ENCODE measurements at regions not wholly inside any gene's neighbourhood (a gene's known extent, or its start where the extent isn't known, plus 50 kb on each side); places are given as distances from the start of the nearest gene placed in this dataset.

DNA sequence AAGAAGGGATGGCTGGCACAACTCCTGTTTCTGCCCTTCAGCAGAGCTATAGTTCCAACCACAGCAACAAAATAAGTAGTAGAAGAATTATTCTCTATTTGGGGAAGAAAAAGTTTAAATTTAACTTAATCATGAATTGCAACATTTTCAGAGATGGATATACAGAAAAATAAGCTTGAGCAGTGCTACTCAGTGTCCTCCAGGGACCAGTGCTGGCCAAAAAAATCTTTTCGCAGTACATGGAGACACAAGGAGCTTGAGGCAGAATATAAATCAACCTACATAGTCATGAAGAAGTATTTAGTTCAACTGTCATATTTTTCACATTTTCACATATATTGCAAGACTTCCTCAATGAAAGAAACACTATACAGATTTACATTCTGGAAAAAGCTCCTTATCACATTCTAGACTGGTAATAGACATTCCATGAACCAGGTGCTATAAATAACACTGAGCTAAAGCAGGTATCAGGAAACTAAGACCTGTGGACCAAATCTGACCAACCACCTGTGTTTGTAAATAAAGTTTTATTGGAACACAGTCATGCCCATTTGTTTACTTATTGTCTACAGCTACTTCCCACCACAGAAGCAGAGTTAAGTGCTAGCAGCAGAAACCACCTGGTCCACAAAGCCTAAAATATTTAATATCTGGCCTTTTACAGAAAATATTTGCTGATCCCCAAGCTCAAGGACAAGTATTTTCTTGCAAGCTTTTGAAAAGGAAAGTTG, 101.9 kb downstream of the RGS21 start:
- no peak overlapping the region for H2AFZ ChIP-seq (ENCODE audit: control insufficient read depth, low read length)
- no peaks in the 10 kb centered on the region for H3K9me1 ChIP-seq (ENCODE audit: control insufficient read depth, extremely low read depth, insufficient read depth, low read length)
- H3K4me3 ChIP-seq (ENCODE audit: control insufficient read depth in 2 of 3, extremely low read depth in 1 of 3, insufficient read depth in 2 of 3, low read depth in 1 of 3, low read length in 3 of 3), result no peak overlapping the region
- no peaks in the 10 kb centered on the region for H3K9me3 ChIP-seq (ENCODE audit: control insufficient read depth, low read depth, low read length)
- H3K79me2 ChIP-seq (ENCODE audit: control insufficient read depth, insufficient read depth, low read length), result no peaks in the 10 kb centered on the region
- DNase-seq (ENCODE audit: low read depth, low spot score) (no peak), FAIRE-seq (no peak)
- no peak overlapping the region for H3K27ac ChIP-seq (ENCODE audit: control insufficient read depth, insufficient read depth, low read length)
- no peaks in the 10 kb centered on the region for H3K36me3 ChIP-seq (ENCODE audit: control insufficient read depth in 2 of 2, extremely low read depth in 1 of 2, insufficient read depth in 2 of 2, low read length in 2 of 2)
- no peak for TF ChIP-seq EZH2 (IDR thresholded peaks at IDR 0.05; ENCODE audit: low read length)
- TF ChIP-seq, protein P1, sequence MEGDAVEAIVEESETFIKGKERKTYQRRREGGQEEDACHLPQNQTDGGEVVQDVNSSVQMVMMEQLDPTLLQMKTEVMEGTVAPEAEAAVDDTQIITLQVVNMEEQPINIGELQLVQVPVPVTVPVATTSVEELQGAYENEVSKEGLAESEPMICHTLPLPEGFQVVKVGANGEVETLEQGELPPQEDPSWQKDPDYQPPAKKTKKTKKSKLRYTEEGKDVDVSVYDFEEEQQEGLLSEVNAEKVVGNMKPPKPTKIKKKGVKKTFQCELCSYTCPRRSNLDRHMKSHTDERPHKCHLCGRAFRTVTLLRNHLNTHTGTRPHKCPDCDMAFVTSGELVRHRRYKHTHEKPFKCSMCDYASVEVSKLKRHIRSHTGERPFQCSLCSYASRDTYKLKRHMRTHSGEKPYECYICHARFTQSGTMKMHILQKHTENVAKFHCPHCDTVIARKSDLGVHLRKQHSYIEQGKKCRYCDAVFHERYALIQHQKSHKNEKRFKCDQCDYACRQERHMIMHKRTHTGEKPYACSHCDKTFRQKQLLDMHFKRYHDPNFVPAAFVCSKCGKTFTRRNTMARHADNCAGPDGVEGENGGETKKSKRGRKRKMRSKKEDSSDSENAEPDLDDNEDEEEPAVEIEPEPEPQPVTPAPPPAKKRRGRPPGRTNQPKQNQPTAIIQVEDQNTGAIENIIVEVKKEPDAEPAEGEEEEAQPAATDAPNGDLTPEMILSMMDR (optimal IDR thresholded peaks at IDR 0.05 in 1 of 3, IDR thresholded peaks at IDR 0.05 in 1 of 3, conservative IDR thresholded peaks at IDR 0.05 in 1 of 3; ENCODE audit: extremely low read depth in 1 of 3, insufficient read depth in 2 of 3, low read length in 3 of 3), result no peak
- no peaks in the 10 kb centered on the region for H3K27me3 ChIP-seq (ENCODE audit: control insufficient read depth, extremely low read depth, insufficient read depth, low read length)
- H3K4me1 ChIP-seq (ENCODE audit: control insufficient read depth, extremely low read depth, insufficient read depth, low read length), result no peaks in the 10 kb centered on the region
- no peak overlapping the region for H3K4me2 ChIP-seq (ENCODE audit: control insufficient read depth, extremely low read depth, insufficient read depth, low read depth, low read length)
- dilution Hi-C loops (cut with MboI; ENCODE audit: extremely low pct_ligation_motif_present, low sequenced_read_pairs), result no loop called here
- no peaks in the 10 kb centered on the region for H4K20me1 ChIP-seq (ENCODE audit: control insufficient read depth, extremely low read depth, insufficient read depth, low read length)
- no peak overlapping the region for H3K9ac ChIP-seq (ENCODE audit: control insufficient read depth, extremely low read depth, insufficient read depth, low read length)

DNA sequence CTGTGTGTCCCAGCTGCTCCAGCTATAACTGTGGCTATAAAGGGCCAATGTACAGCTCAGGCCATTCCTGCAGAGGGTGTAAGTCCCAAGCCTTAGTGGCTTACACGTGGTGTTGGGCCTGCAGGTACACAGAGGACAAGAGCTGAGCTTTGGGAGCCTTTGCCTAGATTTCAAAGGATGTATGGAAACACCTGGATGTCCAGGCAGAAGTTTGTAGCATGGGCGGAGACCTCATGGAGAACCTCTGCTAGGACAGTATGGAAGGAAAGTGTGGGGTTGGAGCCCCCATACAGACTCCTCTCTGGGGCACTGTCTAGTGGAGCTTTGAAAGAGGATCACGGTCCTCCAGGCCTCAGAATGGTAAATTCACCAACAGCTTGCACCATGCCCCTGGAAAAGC, 113.9 kb downstream of the RGS21 start:
- H3K36me3 ChIP-seq (ENCODE audit: control insufficient read depth in 2 of 2, extremely low read depth in 1 of 2, insufficient read depth in 2 of 2, low read length in 2 of 2), result no peaks in the 10 kb centered on the region

More for the DNA sequence above, 113.9 kb downstream of the RGS21 start:
- Histone ChIP-seq H3K27ac (ENCODE audit: control insufficient read depth, insufficient read depth, low read length) (no peak overlapping the region), H3K27me3 (ENCODE audit: control insufficient read depth, extremely low read depth, insufficient read depth, low read length) (no peaks in the 10 kb centered on the region), H3K9me3 (ENCODE audit: control insufficient read depth, low read depth, low read length) (no peaks in the 10 kb centered on the region), H2AFZ (ENCODE audit: control insufficient read depth, low read length) (no peak overlapping the region), H4K20me1 (ENCODE audit: control insufficient read depth, extremely low read depth, insufficient read depth, low read length) (no peaks in the 10 kb centered on the region), H3K4me1 (ENCODE audit: control insufficient read depth, extremely low read depth, insufficient read depth, low read length) (no peaks in the 10 kb centered on the region), H3K79me2 (ENCODE audit: control insufficient read depth, insufficient read depth, low read length) (no peaks in the 10 kb centered on the region), H3K4me2 (ENCODE audit: control insufficient read depth, extremely low read depth, insufficient read depth, low read depth, low read length) (no peak overlapping the region), H3K4me3 (ENCODE audit: control insufficient read depth in 2 of 3, extremely low read depth in 1 of 3, insufficient read depth in 2 of 3, low read depth in 1 of 3, low read length in 3 of 3) (no peak overlapping the region), H3K9me1 (ENCODE audit: control insufficient read depth, extremely low read depth, insufficient read depth, low read length) (no peaks in the 10 kb centered on the region), H3K9ac (ENCODE audit: control insufficient read depth, extremely low read depth, insufficient read depth, low read length) (no peak overlapping the region)
- TF ChIP-seq, protein P1 (optimal IDR thresholded peaks at IDR 0.05 in 1 of 3, IDR thresholded peaks at IDR 0.05 in 1 of 3, conservative IDR thresholded peaks at IDR 0.05 in 1 of 3; ENCODE audit: extremely low read depth in 1 of 3, insufficient read depth in 2 of 3, low read length in 3 of 3), result no peak
- dilution Hi-C loops (cut with MboI; ENCODE audit: extremely low pct_ligation_motif_present, low sequenced_read_pairs), result no loop called here
- FAIRE-seq (no peak), DNase-seq (ENCODE audit: low read depth, low spot score) (no peak)

All from keratinocyte (primary cell).